HepG2 (cell line): ENCODE measurements at regions not wholly inside any gene's neighbourhood (a gene's known extent, or its start where the extent isn't known, plus 50 kb on each side); places are given as distances from the start of the nearest gene placed in this dataset.
"Not testable (repeated sequence)": the region's sequence is repeated elsewhere in the genome, so short reads cannot be mapped to it uniquely, and the experiment has no call there.

Experiments used
- ATAC-seq: fragments of 200-7000 bp; cut with Tn5 transposase; 3 replicates; pipeline ENCODE4 v1.9.1; 2020; ENCODE audit warnings: mild to moderate bottlenecking, moderate library complexity
- BruUV-seq: library from RNA; stranded (reverse); fragments of 400-500 nt; replicated peaks from 2 replicates; lab custom pipeline; 2021; lab: Mats Ljungman, UMichigan
- CTCF ChIA-PET: fragments of 300-600 bp; formaldehyde crosslinking; extraction: SDS; loops from one replicate; lab custom pipeline; 2021; ENCODE audit warnings: low total read pairs, inconsistent platforms, low intra/inter-chr PET ratio; lab: Yijun Ruan, JAX
- POLR2A ChIA-PET: fragments of 350-600 bp; sonication (Branson Sonifier 250); formaldehyde crosslinking; loops from one replicate; lab custom pipeline; 2020; ENCODE audit warnings: antibody characterized with exemption, inconsistent platforms; lab: Yijun Ruan, JAX
- DNase-seq: peaks from one replicate; pipeline ENCODE4 v3.0.0-alpha.2; 2015; ENCODE audit warnings: low spot score
- FAIRE-seq: peaks from 3 replicates; lab custom pipeline; 2011; peaks lifted over from hg19 to GRCh38; lab: Jason Lieb, UNC
- H2AFZ ChIP-seq: one replicate; pipeline ENCODE4 v1.6.1; 2011; ENCODE audit warnings: low read length, inconsistent platforms
- H3K27ac ChIP-seq: fragments of 300-600 bp; 3 replicates; pipeline ENCODE4 v1.8.0; 2011; ENCODE audit warnings: mixed run types, mild to moderate bottlenecking, mixed read lengths, low read length, inconsistent platforms; ENCODE audit not compliant: insufficient read depth; ENCODE audit errors: extremely low read length
- H3K27me3 ChIP-seq, 2 experiments: fragments of 200-600 bp in 1 of 2; 2 replicates in 1 of 2; 3 replicates in 1 of 2; pipeline versions ENCODE4 v1.6.0 to v1.8.0; 2011; ENCODE audit warnings: low read length in 2 of 2, mild to moderate bottlenecking in 2 of 2, moderate library complexity in 2 of 2, inconsistent platforms in 1 of 2; ENCODE audit not compliant: insufficient read depth in 2 of 2, control insufficient read depth in 1 of 2
- H3K36me3 ChIP-seq, 2 experiments: fragments of 200-600 bp in 1 of 2; replicated peaks in 1 of 2; 2 replicates in 1 of 2; 3 replicates in 1 of 2; pipeline versions ENCODE4 v1.5.1 to v1.8.0; 2011; ENCODE audit warnings: low read length in 2 of 2, inconsistent platforms in 1 of 2; ENCODE audit not compliant: insufficient read depth in 2 of 2, control insufficient read depth in 1 of 2
- H3K4me1 ChIP-seq: 2 replicates; pipeline ENCODE4 v1.5.1; 2012; ENCODE audit warnings: low read length, inconsistent platforms; ENCODE audit not compliant: insufficient read depth
- H3K4me2 ChIP-seq: 2 replicates; pipeline ENCODE4 v1.6.0; 2011; ENCODE audit warnings: low read depth, low read length, inconsistent platforms
- H3K4me3 ChIP-seq, 3 experiments: fragments of 200-600 bp in 1 of 3; sonication (generic), shearing (Covaris generic) in 1 of 3; replicated peaks in 1 of 3; 2 replicates each; pipeline ENCODE4 v1.5.1; 2011 to 2016; ENCODE audit warnings: low read length in 3 of 3, inconsistent platforms in 2 of 3, low read depth in 2 of 3, mild to moderate bottlenecking in 2 of 3, control low read depth in 1 of 3, mixed read lengths in 1 of 3; ENCODE audit not compliant: insufficient read depth in 1 of 3
- H3K79me2 ChIP-seq: one replicate; pipeline ENCODE4 v1.6.1; 2011; ENCODE audit warnings: low read length, inconsistent platforms; ENCODE audit not compliant: insufficient read depth
- H3K9ac ChIP-seq: 2 replicates; pipeline ENCODE4 v1.6.0; 2011; ENCODE audit warnings: mild to moderate bottlenecking, low read depth, low read length, inconsistent platforms; ENCODE audit not compliant: insufficient read depth
- H3K9me3 ChIP-seq: 2 replicates; pipeline ENCODE4 v1.5.1; 2012; ENCODE audit warnings: mild to moderate bottlenecking, low read length
- H4K20me1 ChIP-seq: 2 replicates; pipeline ENCODE4 v1.6.0; 2011; ENCODE audit warnings: inconsistent platforms, mild to moderate bottlenecking, low read length, moderate library complexity; ENCODE audit not compliant: insufficient read depth
- in situ Hi-C: cut with HindIII; loops from 2 replicates; pipeline ENCODE4 v1.10.0; 2017; ENCODE audit warnings: low pct_unique_long_range_greater_than_20kb; ENCODE audit not compliant: extremely low pct_ligation_motif_present
- intact Hi-C: fragments of 100-400 bp; cut with micrococcal nuclease; formaldehyde crosslinking; loops from one replicate; pipeline ENCODE4 v1.10.0; 2022; ENCODE audit not compliant: unreplicated experiment

DNA sequence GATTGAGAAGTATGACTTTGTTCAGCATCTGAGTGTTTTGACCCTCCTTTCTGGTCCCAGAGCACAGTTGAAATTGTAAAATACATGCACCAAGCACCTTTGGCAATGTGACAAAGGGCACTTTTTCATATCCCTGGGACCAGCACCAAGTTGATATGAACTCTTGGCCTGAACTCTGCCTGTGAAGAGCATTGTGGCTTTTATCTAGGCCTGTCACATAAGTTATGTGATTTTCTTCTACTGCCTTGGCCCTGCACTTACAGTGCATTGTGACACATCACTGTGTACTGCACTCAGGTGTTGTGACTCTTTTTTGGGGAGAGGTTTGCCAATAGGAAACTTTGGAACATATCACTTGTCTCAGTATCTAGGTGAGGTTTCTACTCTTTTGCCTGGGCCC lies 155.5 kb upstream of the BPY2B start:
- H4K20me1 ChIP-seq, H3K9me3 ChIP-seq, H3K4me1 ChIP-seq, H2AFZ ChIP-seq, H3K4me3 ChIP-seq, BruUV-seq, H3K79me2 ChIP-seq, DNase-seq, H3K27ac ChIP-seq, H3K4me2 ChIP-seq, FAIRE-seq, H3K9ac ChIP-seq, H3K27me3 ChIP-seq, CTCF ChIA-PET, ATAC-seq, H3K36me3 ChIP-seq, POLR2A ChIA-PET, in situ Hi-C loops, intact Hi-C loops: not testable (repeated sequence)
